Naive B cell (primary cell): ENCODE measurements at regions not wholly inside any gene's neighbourhood (a gene's known extent, or its start where the extent isn't known, plus 50 kb on each side); places are given as distances from the start of the nearest gene placed in this dataset.
A peak's percentile ranks its signal among the peaks of the same experiment; 100 is the strongest.

Experiments used
- ATAC-seq, 2 donors: fragments of 150-1000 bp; cut with Tn5 transposase; 2 replicates each; pipeline ENCODE4 v1.10.0; 2021; ENCODE audit warnings: low read depth in 2 of 2, mild to moderate bottlenecking in 2 of 2, moderate library complexity in 2 of 2
- DNase-seq: peaks from one replicate; pipeline ENCODE4 v3.0.0; 2022
- H3K27ac Mint-ChIP-seq, 6 donors: one replicate each; pipeline ENCODE4 v1.8.0; 2020 to 2022; ENCODE audit warnings: mild to moderate bottlenecking in 6 of 6, mixed read lengths in 6 of 6, moderate library complexity in 5 of 6, inconsistent platforms in 2 of 6
- H3K27me3 Mint-ChIP-seq, 3 donors: one replicate each; pipeline ENCODE4 v1.8.0; 2021 to 2022; ENCODE audit warnings: mixed read lengths in 3 of 3, mild to moderate bottlenecking in 1 of 3
- H3K36me3 Mint-ChIP-seq, 2 donors: one replicate each; pipeline ENCODE4 v1.8.0; 2020 to 2022; ENCODE audit warnings: mixed read lengths in 2 of 2, inconsistent platforms in 1 of 2, mild to moderate bottlenecking in 1 of 2
- H3K4me1 Mint-ChIP-seq, 3 donors: one replicate each; pipeline ENCODE4 v1.8.0; 2020 to 2022; ENCODE audit warnings: mixed read lengths in 3 of 3, inconsistent platforms in 1 of 3, mild to moderate bottlenecking in 1 of 3, moderate library complexity in 1 of 3
- H3K4me3 Mint-ChIP-seq, 8 donors: one replicate each; pipeline ENCODE4 v1.8.0; 2020 to 2022; ENCODE audit warnings: mild to moderate bottlenecking in 8 of 8, mixed read lengths in 8 of 8, moderate library complexity in 8 of 8, inconsistent platforms in 2 of 8
- H3K9me3 Mint-ChIP-seq, 7 donors: one replicate each; pipeline ENCODE4 v1.8.0; 2020 to 2022; ENCODE audit warnings: mixed read lengths in 7 of 7, mild to moderate bottlenecking in 5 of 7, inconsistent platforms in 2 of 7, moderate library complexity in 1 of 7

GRCh38 chr10:36604316-36604715 lies 521.1 kb upstream of the ANKRD30A start:
- ATAC-seq: no peak
- H3K9me3 Mint-ChIP-seq: no peaks in the 10 kb centered on the region
- H3K4me3 Mint-ChIP-seq: no peak overlapping the region

GRCh38 chr10:36603688-36604087 lies 521.7 kb upstream of the ANKRD30A start:
- H3K36me3 Mint-ChIP-seq: no peaks in the 10 kb centered on the region
- H3K9me3 Mint-ChIP-seq: no peaks in the 10 kb centered on the region
- H3K4me3 Mint-ChIP-seq: no peak overlapping the region
- no peak overlapping the region for H3K27ac Mint-ChIP-seq
- DNase-seq: no peak
- no peaks in the 10 kb centered on the region for H3K4me1 Mint-ChIP-seq
- no peaks in the 10 kb centered on the region for H3K27me3 Mint-ChIP-seq
- ATAC-seq: no peak

More at GRCh38 chr10:36604316-36604715, 521.1 kb upstream of the ANKRD30A start:
- Mint-ChIP-seq H3K36me3 (no peaks in the 10 kb centered on the region), H3K27me3 (no peaks in the 10 kb centered on the region), H3K27ac (no peak overlapping the region), H3K4me1 (no peaks in the 10 kb centered on the region)
- no peak for DNase-seq

- Mint-ChIP-seq H3K4me3 (no peak overlapping the region), H3K9me3 (no peaks in the 10 kb centered on the region), H3K4me1 (no peaks in the 10 kb centered on the region), H3K36me3 (no peaks in the 10 kb centered on the region), H3K27ac (no peak overlapping the region), H3K27me3 (no peaks in the 10 kb centered on the region)
- DNase-seq (no peak), ATAC-seq (no peak)
Observed at GRCh38 chr10:36602374-36602773, 523.0 kb upstream of the ANKRD30A start.

GRCh38 chr10:36597756-36598320 lies 527.6 kb upstream of the ANKRD30A start:
- Mint-ChIP-seq H3K27me3 (no peaks in the 10 kb centered on the region), H3K27ac (peak overlapping the region in 1 of 6 donors; percentile 17), H3K36me3 (no peaks in the 10 kb centered on the region), H3K4me1 (no peaks in the 10 kb centered on the region), H3K9me3 (peaks cover 0 to 3% (median 0%) of the 10 kb centered on the region in 7 donors), H3K4me3 (no peak overlapping the region)
- DNase-seq (no peak), ATAC-seq (no peak)

- Mint-ChIP-seq H3K4me3 (no peak overlapping the region), H3K36me3 (no peaks in the 10 kb centered on the region), H3K4me1 (no peaks in the 10 kb centered on the region), H3K27ac (no peak overlapping the region), H3K27me3 (no peaks in the 10 kb centered on the region), H3K9me3 (peaks cover 0 to 4% (median 0%) of the 10 kb centered on the region in 7 donors)
- ATAC-seq: no peak
- no peak for DNase-seq
Observed at GRCh38 chr10:36592964-36593363, 532.4 kb upstream of the ANKRD30A start.

GRCh38 chr10:36591436-36591835 lies 534.0 kb upstream of the ANKRD30A start:
- H3K27ac Mint-ChIP-seq: no peak overlapping the region
- H3K4me1 Mint-ChIP-seq: no peaks in the 10 kb centered on the region
- no peaks in the 10 kb centered on the region for H3K36me3 Mint-ChIP-seq
- no peak for ATAC-seq
- H3K4me3 Mint-ChIP-seq: no peak overlapping the region
- no peak for DNase-seq
- H3K27me3 Mint-ChIP-seq: no peaks in the 10 kb centered on the region
- H3K9me3 Mint-ChIP-seq: peaks cover 0 to 6% (median 2%) of the 10 kb centered on the region in 7 donors

GRCh38 chr10:36583690-36584089 lies 541.7 kb upstream of the ANKRD30A start:
- H3K4me1 Mint-ChIP-seq: peaks cover 0 to 6% (median 2%) of the 10 kb centered on the region in 3 donors
- no peaks in the 10 kb centered on the region for H3K36me3 Mint-ChIP-seq
- peaks cover 0 to 19% (median 0%) of the 10 kb centered on the region in 3 donors for H3K27me3 Mint-ChIP-seq
- no peak for ATAC-seq
- peaks cover 0 to 6% (median 2%) of the 10 kb centered on the region in 7 donors for H3K9me3 Mint-ChIP-seq
- peak overlapping the region in 1 of 8 donors; percentile 55 for H3K4me3 Mint-ChIP-seq
- peak overlapping the region in 1 of 6 donors; percentile 82 for H3K27ac Mint-ChIP-seq
- DNase-seq: no peak

GRCh38 chr10:36581237-36581636 lies 544.2 kb upstream of the ANKRD30A start:
- H3K36me3 Mint-ChIP-seq: no peaks in the 10 kb centered on the region
- H3K9me3 Mint-ChIP-seq: peaks cover 0 to 5% (median 1%) of the 10 kb centered on the region in 7 donors
- no peak for ATAC-seq
- peaks cover 0 to 6% (median 2%) of the 10 kb centered on the region in 3 donors for H3K4me1 Mint-ChIP-seq
- no peak overlapping the region for H3K4me3 Mint-ChIP-seq
- peaks cover 0 to 31% (median 0%) of the 10 kb centered on the region in 3 donors for H3K27me3 Mint-ChIP-seq
- no peak overlapping the region for H3K27ac Mint-ChIP-seq
- DNase-seq: no peak

GRCh38 chr10:36578306-36578705 lies 547.1 kb upstream of the ANKRD30A start:
- ATAC-seq (no peak), DNase-seq (no peak)
- peaks cover 0 to 6% (median 2%) of the 10 kb centered on the region in 7 donors for H3K9me3 Mint-ChIP-seq
- no peak overlapping the region for H3K4me3 Mint-ChIP-seq
- H3K27ac Mint-ChIP-seq: no peak overlapping the region
- no peaks in the 10 kb centered on the region for H3K36me3 Mint-ChIP-seq
- peaks cover 0 to 29% (median 0%) of the 10 kb centered on the region in 3 donors for H3K27me3 Mint-ChIP-seq
- peaks cover 0 to 6% (median 0%) of the 10 kb centered on the region in 3 donors for H3K4me1 Mint-ChIP-seq

- no peak for DNase-seq
- Mint-ChIP-seq H3K4me3 (no peak overlapping the region), H3K27ac (no peak overlapping the region), H3K9me3 (peaks cover 0 to 6% (median 2%) of the 10 kb centered on the region in 7 donors), H3K4me1 (peaks cover 0 to 6% (median 0%) of the 10 kb centered on the region in 3 donors), H3K27me3 (peaks cover 0 to 21% (median 0%) of the 10 kb centered on the region in 3 donors), H3K36me3 (no peaks in the 10 kb centered on the region)
- ATAC-seq: no peak
Observed at GRCh38 chr10:36577126-36577525, 548.3 kb upstream of the ANKRD30A start.

GRCh38 chr10:36574207-36574606 lies 551.2 kb upstream of the ANKRD30A start:
- Mint-ChIP-seq H3K4me1 (no peaks in the 10 kb centered on the region), H3K27me3 (peaks cover 0 to 19% (median 0%) of the 10 kb centered on the region in 3 donors), H3K27ac (no peak overlapping the region), H3K4me3 (no peak overlapping the region), H3K9me3 (peaks cover 0 to 7% (median 3%) of the 10 kb centered on the region in 7 donors), H3K36me3 (no peaks in the 10 kb centered on the region)
- DNase-seq (no peak), ATAC-seq (no peak)

- Mint-ChIP-seq H3K9me3 (peaks cover 0 to 7% (median 3%) of the 10 kb centered on the region in 7 donors), H3K27me3 (peaks cover 0 to 16% (median 0%) of the 10 kb centered on the region in 3 donors), H3K36me3 (no peaks in the 10 kb centered on the region), H3K4me3 (no peak overlapping the region), H3K4me1 (no peaks in the 10 kb centered on the region), H3K27ac (no peak overlapping the region)
- no peak for ATAC-seq
- no peak for DNase-seq
Observed at GRCh38 chr10:36573246-36573645, 552.2 kb upstream of the ANKRD30A start.

- ATAC-seq: no peak
- no peak for DNase-seq
- Mint-ChIP-seq H3K36me3 (no peaks in the 10 kb centered on the region), H3K27ac (no peak overlapping the region), H3K4me1 (no peaks in the 10 kb centered on the region), H3K4me3 (no peak overlapping the region), H3K9me3 (peaks cover 0 to 5% (median 2%) of the 10 kb centered on the region in 7 donors), H3K27me3 (peaks cover 0 to 5% (median 0%) of the 10 kb centered on the region in 3 donors)
Observed at GRCh38 chr10:36564433-36564832, 561.0 kb upstream of the ANKRD30A start.
